Neural cell (in vitro differentiated cells): ENCODE measurements at regions not wholly inside any gene's neighbourhood (a gene's known extent, or its start where the extent isn't known, plus 50 kb on each side); places are given as distances from the start of the nearest gene placed in this dataset.

Experiments used
- H2AFZ ChIP-seq: fragments of 200-600, 300-800 bp; sonication (generic), shearing (Covaris generic); 2 replicates; pipeline ENCODE4 v1.6.0; 2014; ENCODE audit warnings: low read depth, mild to moderate bottlenecking, antibody characterized with exemption, low read length, moderate library complexity
- H3F3A ChIP-seq: fragments of 200-600 bp; shearing (Covaris generic); 2 replicates; pipeline ENCODE4 v1.6.1; 2016; ENCODE audit warnings: mild to moderate bottlenecking, moderate library complexity, mixed read lengths, antibody characterized with exemption, low read length; ENCODE audit not compliant: insufficient read depth, poor library complexity, severe bottlenecking
- H3K27ac ChIP-seq: fragments of 200-600, 300-800 bp; sonication (generic), shearing (Covaris generic); 2 replicates; pipeline ENCODE4 v1.5.1; 2014; ENCODE audit warnings: mild to moderate bottlenecking, low read length, moderate library complexity
- H3K27me3 ChIP-seq: fragments of 300-800, 200-600 bp; sonication (generic), shearing (Covaris generic); 2 replicates; pipeline ENCODE4 v1.6.0; 2014; ENCODE audit warnings: mild to moderate bottlenecking, low read depth, low read length, moderate library complexity; ENCODE audit not compliant: insufficient read depth
- H3K36me3 ChIP-seq: fragments of 300-800, 200-600 bp; sonication (generic), shearing (Covaris generic); 2 replicates; pipeline ENCODE4 v1.5.1; 2014; ENCODE audit warnings: mild to moderate bottlenecking, antibody characterized with exemption, low read length, moderate library complexity; ENCODE audit not compliant: insufficient read depth
- H3K4me2 ChIP-seq: fragments of 300-800, 200-600 bp; sonication (generic), shearing (Covaris generic); 2 replicates; pipeline ENCODE4 v1.6.0; 2014; ENCODE audit warnings: mild to moderate bottlenecking, low read length
- H3K4me3 ChIP-seq: fragments of 300-800, 200-600 bp; sonication (generic), shearing (Covaris generic); 2 replicates; pipeline ENCODE4 v1.5.1; 2014; ENCODE audit warnings: mild to moderate bottlenecking, low read length, moderate library complexity
- H3K79me2 ChIP-seq: fragments of 200-600 bp; shearing (Covaris generic); replicated peaks from 2 replicates; pipeline ENCODE4 v1.6.0; 2014; ENCODE audit warnings: mild to moderate bottlenecking, low read length, moderate library complexity; ENCODE audit not compliant: insufficient read depth
- H3K9ac ChIP-seq: fragments of 300-800, 200-600 bp; sonication (generic), shearing (Covaris generic); 2 replicates; pipeline ENCODE4 v1.6.1; 2016; ENCODE audit warnings: mild to moderate bottlenecking, low read length, mixed read lengths
- H3K9me2 ChIP-seq: fragments of 200-600 bp; shearing (Covaris generic); 2 replicates; pipeline ENCODE4 v1.6.1; 2016; ENCODE audit warnings: mild to moderate bottlenecking, low read length, mixed read lengths; ENCODE audit not compliant: insufficient read depth
- H3K9me3 ChIP-seq: fragments of 200-600, 300-800 bp; sonication (generic), shearing (Covaris generic); 2 replicates; pipeline ENCODE4 v1.6.1; 2016; ENCODE audit warnings: mild to moderate bottlenecking, mixed run types, low read length, moderate library complexity, mixed read lengths
- H4K20me1 ChIP-seq: fragments of 200-600 bp; shearing (Covaris generic); 2 replicates; pipeline ENCODE4 v1.6.1; 2016; ENCODE audit warnings: mild to moderate bottlenecking, mixed run types; ENCODE audit not compliant: insufficient read depth
- EP300 ChIP-seq: fragments of 450-650 bp; conservative IDR thresholded peaks from 2 replicates; pipeline ENCODE4 v1.6.1; 2014; ENCODE audit warnings: antibody characterized with exemption, mild to moderate bottlenecking, moderate library complexity; ENCODE audit not compliant: poor library complexity, severe bottlenecking
- EZH2 ChIP-seq: fragments of 200-600, 300-800 bp; shearing (Covaris generic), sonication (generic); IDR thresholded peaks from 2 replicates; pipeline ENCODE4 v1.6.1; 2014; ENCODE audit warnings: antibody characterized with exemption, low read length, borderline replicate concordance, mild to moderate bottlenecking; ENCODE audit not compliant: insufficient read depth, poor library complexity, severe bottlenecking
- MXI1 ChIP-seq: fragments of 450-650 bp; conservative IDR thresholded peaks from 2 replicates; pipeline ENCODE4 v1.6.1; 2014; ENCODE audit warnings: antibody characterized with exemption, mild to moderate bottlenecking; ENCODE audit not compliant: poor library complexity, severe bottlenecking
- POLR2AphosphoS5 ChIP-seq: IDR thresholded peaks from 2 replicates; pipeline ENCODE4 v1.6.1; 2012
- RAD21 ChIP-seq: fragments of 450-650 bp; conservative IDR thresholded peaks from 2 replicates; pipeline ENCODE4 v1.6.1; 2014; ENCODE audit warnings: antibody characterized with exemption, mild to moderate bottlenecking, moderate library complexity
- SMC3 ChIP-seq: fragments of 450-650 bp; conservative IDR thresholded peaks from 2 replicates; pipeline ENCODE4 v1.6.1; 2014; ENCODE audit warnings: antibody characterized with exemption, mild to moderate bottlenecking, moderate library complexity; ENCODE audit not compliant: poor library complexity
- TAF1 ChIP-seq: IDR thresholded peaks from 2 replicates; pipeline ENCODE4 v1.6.1; 2012; ENCODE audit warnings: low read depth
- TF ChIP-seq, protein P1 (sequence below): IDR thresholded peaks from 2 replicates; pipeline ENCODE4 v1.6.1; 2012; ENCODE audit warnings: borderline replicate concordance
- TF ChIP-seq, protein P2 (sequence below): fragments of 450-650 bp; IDR thresholded peaks from 2 replicates; pipeline ENCODE4 v1.5.1; 2014; ENCODE audit warnings: antibody characterized with exemption, mild to moderate bottlenecking, moderate library complexity; ENCODE audit not compliant: poor library complexity, severe bottlenecking

DNA sequence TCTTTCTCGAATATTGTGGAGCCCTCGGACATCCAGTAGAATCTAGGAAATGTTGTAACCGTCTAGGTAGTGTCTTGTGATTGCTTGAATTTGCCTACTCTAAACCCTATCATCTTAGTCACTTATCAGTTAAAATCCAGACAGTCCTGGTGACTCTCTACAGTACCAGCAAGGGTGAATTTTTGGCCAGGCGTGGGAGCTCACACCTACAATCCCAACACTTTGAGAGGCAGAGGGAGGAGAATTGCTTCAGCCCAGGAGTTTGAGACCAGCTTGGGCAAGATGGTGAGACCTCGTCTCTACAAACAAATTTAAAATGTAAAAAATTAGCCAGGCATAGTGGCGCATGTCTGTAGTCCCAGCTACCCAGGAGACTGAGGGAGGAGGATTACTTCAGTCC is 230.9 kb downstream of the CHRM3 start:
- Histone ChIP-seq H3K27me3 (no peaks in the 10 kb centered on the region), H3K9me2 (no peaks in the 10 kb centered on the region), H3K36me3 (no peaks in the 10 kb centered on the region), H3K4me3 (no peak overlapping the region), H3K9me3 (no peaks in the 10 kb centered on the region), H4K20me1 (no peaks in the 10 kb centered on the region), H2AFZ (no peak overlapping the region), H3F3A (no peaks in the 10 kb centered on the region), H3K4me2 (no peak overlapping the region), H3K27ac (no peak overlapping the region), H3K79me2 (no peaks in the 10 kb centered on the region), H3K9ac (no peak overlapping the region)
- TF ChIP-seq MXI1 = no peak
- no peak for TF ChIP-seq EP300
- TF ChIP-seq RAD21 = no peak
- no peak for TF ChIP-seq POLR2AphosphoS5
- no peak for TF ChIP-seq TAF1
- no peak for TF ChIP-seq SMC3
- TF ChIP-seq, protein P1, sequence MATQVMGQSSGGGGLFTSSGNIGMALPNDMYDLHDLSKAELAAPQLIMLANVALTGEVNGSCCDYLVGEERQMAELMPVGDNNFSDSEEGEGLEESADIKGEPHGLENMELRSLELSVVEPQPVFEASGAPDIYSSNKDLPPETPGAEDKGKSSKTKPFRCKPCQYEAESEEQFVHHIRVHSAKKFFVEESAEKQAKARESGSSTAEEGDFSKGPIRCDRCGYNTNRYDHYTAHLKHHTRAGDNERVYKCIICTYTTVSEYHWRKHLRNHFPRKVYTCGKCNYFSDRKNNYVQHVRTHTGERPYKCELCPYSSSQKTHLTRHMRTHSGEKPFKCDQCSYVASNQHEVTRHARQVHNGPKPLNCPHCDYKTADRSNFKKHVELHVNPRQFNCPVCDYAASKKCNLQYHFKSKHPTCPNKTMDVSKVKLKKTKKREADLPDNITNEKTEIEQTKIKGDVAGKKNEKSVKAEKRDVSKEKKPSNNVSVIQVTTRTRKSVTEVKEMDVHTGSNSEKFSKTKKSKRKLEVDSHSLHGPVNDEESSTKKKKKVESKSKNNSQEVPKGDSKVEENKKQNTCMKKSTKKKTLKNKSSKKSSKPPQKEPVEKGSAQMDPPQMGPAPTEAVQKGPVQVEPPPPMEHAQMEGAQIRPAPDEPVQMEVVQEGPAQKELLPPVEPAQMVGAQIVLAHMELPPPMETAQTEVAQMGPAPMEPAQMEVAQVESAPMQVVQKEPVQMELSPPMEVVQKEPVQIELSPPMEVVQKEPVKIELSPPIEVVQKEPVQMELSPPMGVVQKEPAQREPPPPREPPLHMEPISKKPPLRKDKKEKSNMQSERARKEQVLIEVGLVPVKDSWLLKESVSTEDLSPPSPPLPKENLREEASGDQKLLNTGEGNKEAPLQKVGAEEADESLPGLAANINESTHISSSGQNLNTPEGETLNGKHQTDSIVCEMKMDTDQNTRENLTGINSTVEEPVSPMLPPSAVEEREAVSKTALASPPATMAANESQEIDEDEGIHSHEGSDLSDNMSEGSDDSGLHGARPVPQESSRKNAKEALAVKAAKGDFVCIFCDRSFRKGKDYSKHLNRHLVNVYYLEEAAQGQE = no peak
- TF ChIP-seq, protein P2, sequence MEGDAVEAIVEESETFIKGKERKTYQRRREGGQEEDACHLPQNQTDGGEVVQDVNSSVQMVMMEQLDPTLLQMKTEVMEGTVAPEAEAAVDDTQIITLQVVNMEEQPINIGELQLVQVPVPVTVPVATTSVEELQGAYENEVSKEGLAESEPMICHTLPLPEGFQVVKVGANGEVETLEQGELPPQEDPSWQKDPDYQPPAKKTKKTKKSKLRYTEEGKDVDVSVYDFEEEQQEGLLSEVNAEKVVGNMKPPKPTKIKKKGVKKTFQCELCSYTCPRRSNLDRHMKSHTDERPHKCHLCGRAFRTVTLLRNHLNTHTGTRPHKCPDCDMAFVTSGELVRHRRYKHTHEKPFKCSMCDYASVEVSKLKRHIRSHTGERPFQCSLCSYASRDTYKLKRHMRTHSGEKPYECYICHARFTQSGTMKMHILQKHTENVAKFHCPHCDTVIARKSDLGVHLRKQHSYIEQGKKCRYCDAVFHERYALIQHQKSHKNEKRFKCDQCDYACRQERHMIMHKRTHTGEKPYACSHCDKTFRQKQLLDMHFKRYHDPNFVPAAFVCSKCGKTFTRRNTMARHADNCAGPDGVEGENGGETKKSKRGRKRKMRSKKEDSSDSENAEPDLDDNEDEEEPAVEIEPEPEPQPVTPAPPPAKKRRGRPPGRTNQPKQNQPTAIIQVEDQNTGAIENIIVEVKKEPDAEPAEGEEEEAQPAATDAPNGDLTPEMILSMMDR = no peak
- TF ChIP-seq EZH2 = no peak

DNA sequence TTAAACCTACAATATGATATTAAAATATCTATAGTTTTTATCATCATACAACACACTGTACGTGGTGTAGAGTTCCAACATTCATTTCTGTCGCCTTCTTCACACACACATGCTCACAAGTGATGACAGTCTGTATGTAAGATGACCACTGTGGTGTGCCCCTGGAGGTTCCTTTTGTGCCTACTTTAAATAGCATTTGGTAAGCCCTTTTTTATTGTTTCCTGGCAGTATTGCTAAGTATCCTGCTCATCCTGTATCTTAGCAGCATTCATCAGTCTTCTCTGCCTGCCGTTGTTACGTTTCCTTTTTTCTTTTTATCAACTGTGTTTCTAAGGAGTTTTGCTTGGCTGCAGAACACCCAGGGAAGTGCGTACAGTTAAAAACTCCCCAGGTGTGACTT is 231.4 kb downstream of the CHRM3 start:
- H2AFZ ChIP-seq = no peak overlapping the region
- no peak overlapping the region for H3K4me2 ChIP-seq
- no peaks in the 10 kb centered on the region for H3F3A ChIP-seq
- no peak overlapping the region for H3K9ac ChIP-seq
- no peak overlapping the region for H3K4me3 ChIP-seq
- H3K9me2 ChIP-seq = no peaks in the 10 kb centered on the region
- no peaks in the 10 kb centered on the region for H4K20me1 ChIP-seq
- no peak for TF ChIP-seq MXI1
- no peak for TF ChIP-seq TAF1
- no peak for TF ChIP-seq SMC3
- TF ChIP-seq, protein P2 = no peak
- TF ChIP-seq RAD21 = no peak
- TF ChIP-seq EZH2 = no peak
- TF ChIP-seq EP300 = no peak
- H3K27me3 ChIP-seq = no peaks in the 10 kb centered on the region
- H3K36me3 ChIP-seq = no peaks in the 10 kb centered on the region
- H3K27ac ChIP-seq = no peak overlapping the region
- H3K79me2 ChIP-seq = no peaks in the 10 kb centered on the region
- no peaks in the 10 kb centered on the region for H3K9me3 ChIP-seq
